ENCODE measurements at regions not wholly inside any gene's neighbourhood (a gene's known extent, or its start where the extent isn't known, plus 50 kb on each side); places are given as distances from the start of the nearest gene placed in this dataset.
"Not testable (repeated sequence)": the region's sequence is repeated elsewhere in the genome, so short reads cannot be mapped to it uniquely, and the experiment has no call there.

GRCh38 chr6:10320291-10320690 is 94.6 kb downstream of the TFAP2A start:
- no peak for TF ChIP-seq CTCF (conservative IDR thresholded peaks at IDR 0.05)
- no peak overlapping the region for H3K27ac ChIP-seq

- no peak for TF ChIP-seq CTCF (conservative IDR thresholded peaks at IDR 0.05)
- no peak overlapping the region for H3K27ac ChIP-seq
These were observed 98.5 kb downstream of the TFAP2A start for GRCh38 chr6:10316373-10316721.

GRCh38 chr6:10315658-10316372 is 99.1 kb downstream of the TFAP2A start:
- TF ChIP-seq CTCF (conservative IDR thresholded peaks at IDR 0.05), result no peak
- H3K27ac ChIP-seq, result no peak overlapping the region

GRCh38 chr6:10315034-10315433 is 99.8 kb downstream of the TFAP2A start:
- no peak overlapping the region for H3K27ac ChIP-seq
- no peak for TF ChIP-seq CTCF (conservative IDR thresholded peaks at IDR 0.05)

GRCh38 chr6:10314163-10314955 is 100.5 kb downstream of the TFAP2A start:
- no peak overlapping the region for H3K27ac ChIP-seq
- no peak for TF ChIP-seq CTCF (conservative IDR thresholded peaks at IDR 0.05)

- no peak overlapping the region for H3K27ac ChIP-seq
- no peak for TF ChIP-seq CTCF (conservative IDR thresholded peaks at IDR 0.05)
These were observed 101.1 kb downstream of the TFAP2A start for GRCh38 chr6:10313799-10314162.

GRCh38 chr6:10312445-10312844 is 102.4 kb downstream of the TFAP2A start:
- no peak overlapping the region for H3K27ac ChIP-seq
- no peak for TF ChIP-seq CTCF (conservative IDR thresholded peaks at IDR 0.05)

- H3K27ac ChIP-seq, result not testable (repeated sequence)
These were observed 103.1 kb downstream of the TFAP2A start for GRCh38 chr6:10311546-10312405.

All from VCaP (cell line).